ENCODE measurements at regions not wholly inside any gene's neighbourhood (a gene's known extent, or its start where the extent isn't known, plus 50 kb on each side); places are given as distances from the start of the nearest gene placed in this dataset.

- Histone ChIP-seq H3K4me3 (ENCODE audit: extremely low read depth, insufficient read depth, low read length, poor library complexity, severe bottlenecking) (no peak overlapping the region), H3K27ac (ENCODE audit: low read depth, low read length, severe bottlenecking) (no peak overlapping the region), H3K36me3 (ENCODE audit: control insufficient read depth, insufficient read depth, low read length) (no peaks in the 10 kb centered on the region), H3K4me1 (ENCODE audit: control insufficient read depth, insufficient read depth, low read length, poor library complexity, severe bottlenecking) (peaks cover 4% of the 10 kb centered on the region), H3K9me3 (ENCODE audit: control insufficient read depth, low read length) (peaks cover 8% of the 10 kb centered on the region)
- no CpG with 5 or more reads among the region's 2 CpGs for WGBS, 2 experiments (ENCODE audit: insufficient coverage in 2 of 2)
These were observed 53.0 kb upstream of the SMOX start for GRCh38 chr20:4095639-4096038.

GRCh38 chr20:4091490-4092479 is 56.8 kb upstream of the SMOX start:
- 44 to 57% methylated on average over 12 to 18 of the region's 24 CpGs for WGBS, 2 experiments (ENCODE audit: insufficient coverage in 2 of 2)
- Histone ChIP-seq H3K36me3 (ENCODE audit: control insufficient read depth, insufficient read depth, low read length) (no peaks in the 10 kb centered on the region), H3K4me1 (ENCODE audit: control insufficient read depth, insufficient read depth, low read length, poor library complexity, severe bottlenecking) (peaks cover 7% of the 10 kb centered on the region), H3K4me3 (ENCODE audit: extremely low read depth, insufficient read depth, low read length, poor library complexity, severe bottlenecking) (no peak overlapping the region), H3K27ac (ENCODE audit: low read depth, low read length, severe bottlenecking) (peak overlapping the region; percentile 65), H3K9me3 (ENCODE audit: control insufficient read depth, low read length) (peaks cover 8% of the 10 kb centered on the region)

- H3K9me3 ChIP-seq (ENCODE audit: control insufficient read depth, low read length): peaks cover 8% of the 10 kb centered on the region
- no peak overlapping the region for H3K4me3 ChIP-seq (ENCODE audit: extremely low read depth, insufficient read depth, low read length, poor library complexity, severe bottlenecking)
- 91 to 92% methylated on average over 6 of the region's 6 CpGs for WGBS, 2 experiments (ENCODE audit: insufficient coverage in 2 of 2)
- peak overlapping the region; percentile 65 for H3K27ac ChIP-seq (ENCODE audit: low read depth, low read length, severe bottlenecking)
- H3K36me3 ChIP-seq (ENCODE audit: control insufficient read depth, insufficient read depth, low read length): no peaks in the 10 kb centered on the region
- H3K4me1 ChIP-seq (ENCODE audit: control insufficient read depth, insufficient read depth, low read length, poor library complexity, severe bottlenecking): peaks cover 7% of the 10 kb centered on the region
These were observed 57.7 kb upstream of the SMOX start for GRCh38 chr20:4090756-4091489.

GRCh38 chr20:4089756-4090487 is 58.7 kb upstream of the SMOX start:
- WGBS, 2 experiments (ENCODE audit: insufficient coverage in 2 of 2): 91 to 92% methylated on average over 8 of the region's 11 CpGs
- H3K9me3 ChIP-seq (ENCODE audit: control insufficient read depth, low read length): peaks cover 8% of the 10 kb centered on the region
- H3K4me1 ChIP-seq (ENCODE audit: control insufficient read depth, insufficient read depth, low read length, poor library complexity, severe bottlenecking): peaks cover 7% of the 10 kb centered on the region
- H3K36me3 ChIP-seq (ENCODE audit: control insufficient read depth, insufficient read depth, low read length): no peaks in the 10 kb centered on the region
- no peak overlapping the region for H3K27ac ChIP-seq (ENCODE audit: low read depth, low read length, severe bottlenecking)
- no peak overlapping the region for H3K4me3 ChIP-seq (ENCODE audit: extremely low read depth, insufficient read depth, low read length, poor library complexity, severe bottlenecking)

- no peak overlapping the region for H3K4me3 ChIP-seq (ENCODE audit: extremely low read depth, insufficient read depth, low read length, poor library complexity, severe bottlenecking)
- H3K4me1 ChIP-seq (ENCODE audit: control insufficient read depth, insufficient read depth, low read length, poor library complexity, severe bottlenecking): peaks cover 8% of the 10 kb centered on the region
- no peak overlapping the region for H3K27ac ChIP-seq (ENCODE audit: low read depth, low read length, severe bottlenecking)
- H3K9me3 ChIP-seq (ENCODE audit: control insufficient read depth, low read length): no peaks in the 10 kb centered on the region
- 100% methylated on average over 3 to 4 of the region's 4 CpGs for WGBS, 2 experiments (ENCODE audit: insufficient coverage in 2 of 2)
- no peaks in the 10 kb centered on the region for H3K36me3 ChIP-seq (ENCODE audit: control insufficient read depth, insufficient read depth, low read length)
These were observed 59.9 kb upstream of the SMOX start for GRCh38 chr20:4088766-4089165.

- Histone ChIP-seq H3K4me1 (ENCODE audit: control insufficient read depth, insufficient read depth, low read length, poor library complexity, severe bottlenecking) (peaks cover 14% of the 10 kb centered on the region), H3K27ac (ENCODE audit: low read depth, low read length, severe bottlenecking) (no peak overlapping the region), H3K36me3 (ENCODE audit: control insufficient read depth, insufficient read depth, low read length) (no peaks in the 10 kb centered on the region), H3K9me3 (ENCODE audit: control insufficient read depth, low read length) (no peaks in the 10 kb centered on the region), H3K4me3 (ENCODE audit: extremely low read depth, insufficient read depth, low read length, poor library complexity, severe bottlenecking) (no peak overlapping the region)
- WGBS, 2 experiments (ENCODE audit: insufficient coverage in 2 of 2): 79 to 85% methylated on average over 2 of the region's 4 CpGs
These were observed 60.7 kb upstream of the SMOX start for GRCh38 chr20:4087923-4088322.

- no peaks in the 10 kb centered on the region for H3K9me3 ChIP-seq (ENCODE audit: control insufficient read depth, low read length)
- H3K27ac ChIP-seq (ENCODE audit: low read depth, low read length, severe bottlenecking): no peak overlapping the region
- H3K36me3 ChIP-seq (ENCODE audit: control insufficient read depth, insufficient read depth, low read length): no peaks in the 10 kb centered on the region
- no peak overlapping the region for H3K4me3 ChIP-seq (ENCODE audit: extremely low read depth, insufficient read depth, low read length, poor library complexity, severe bottlenecking)
- 82 to 84% methylated on average over 9 to 11 of the region's 13 CpGs for WGBS, 2 experiments (ENCODE audit: insufficient coverage in 2 of 2)
- H3K4me1 ChIP-seq (ENCODE audit: control insufficient read depth, insufficient read depth, low read length, poor library complexity, severe bottlenecking): peaks cover 22% of the 10 kb centered on the region
These were observed 61.6 kb upstream of the SMOX start for GRCh38 chr20:4086771-4087687.

- no peaks in the 10 kb centered on the region for H3K9me3 ChIP-seq (ENCODE audit: control insufficient read depth, low read length)
- H3K4me3 ChIP-seq (ENCODE audit: extremely low read depth, insufficient read depth, low read length, poor library complexity, severe bottlenecking): no peak overlapping the region
- 93 to 100% methylated on average over 4 of the region's 4 CpGs for WGBS, 2 experiments (ENCODE audit: insufficient coverage in 2 of 2)
- H3K36me3 ChIP-seq (ENCODE audit: control insufficient read depth, insufficient read depth, low read length): no peaks in the 10 kb centered on the region
- peaks cover 15% of the 10 kb centered on the region for H3K4me1 ChIP-seq (ENCODE audit: control insufficient read depth, insufficient read depth, low read length, poor library complexity, severe bottlenecking)
- no peak overlapping the region for H3K27ac ChIP-seq (ENCODE audit: low read depth, low read length, severe bottlenecking)
These were observed 63.9 kb upstream of the SMOX start for GRCh38 chr20:4084721-4085120.

GRCh38 chr20:4084096-4084495 is 64.5 kb upstream of the SMOX start:
- WGBS, 2 experiments (ENCODE audit: insufficient coverage in 2 of 2): 100% methylated on average over 1 of the region's 1 CpG
- H3K4me1 ChIP-seq (ENCODE audit: control insufficient read depth, insufficient read depth, low read length, poor library complexity, severe bottlenecking): peaks cover 15% of the 10 kb centered on the region
- H3K27ac ChIP-seq (ENCODE audit: low read depth, low read length, severe bottlenecking): no peak overlapping the region
- no peaks in the 10 kb centered on the region for H3K36me3 ChIP-seq (ENCODE audit: control insufficient read depth, insufficient read depth, low read length)
- no peaks in the 10 kb centered on the region for H3K9me3 ChIP-seq (ENCODE audit: control insufficient read depth, low read length)
- H3K4me3 ChIP-seq (ENCODE audit: extremely low read depth, insufficient read depth, low read length, poor library complexity, severe bottlenecking): no peak overlapping the region

Data from mesodermal cell (in vitro differentiated cells).